WI38 (cell line): ENCODE measurements at regions not wholly inside any gene's neighbourhood (a gene's known extent, or its start where the extent isn't known, plus 50 kb on each side); places are given as distances from the start of the nearest gene placed in this dataset.

Experiments used
- H3K4me3 ChIP-seq: 2 replicates; pipeline ENCODE4 v1.5.1; 2011; ENCODE audit warnings: low read depth, mild to moderate bottlenecking, control low read depth, low read length
- CTCF ChIP-seq: IDR thresholded peaks from 2 replicates; pipeline ENCODE4 v1.5.1; 2012; ENCODE audit warnings: low read depth, mild to moderate bottlenecking, control low read depth, low read length

- no peak for TF ChIP-seq CTCF
- no peak overlapping the region for H3K4me3 ChIP-seq
Measured at GRCh38 chr1:166283600-166283999, 116.8 kb upstream of the FAM78B start.

GRCh38 chr1:166289309-166290050 lies 122.7 kb upstream of the FAM78B start:
- no peak for TF ChIP-seq CTCF
- H3K4me3 ChIP-seq = no peak overlapping the region

GRCh38 chr1:166295656-166296055 lies 128.9 kb upstream of the FAM78B start:
- H3K4me3 ChIP-seq = no peak overlapping the region
- TF ChIP-seq CTCF = no peak

DNA sequence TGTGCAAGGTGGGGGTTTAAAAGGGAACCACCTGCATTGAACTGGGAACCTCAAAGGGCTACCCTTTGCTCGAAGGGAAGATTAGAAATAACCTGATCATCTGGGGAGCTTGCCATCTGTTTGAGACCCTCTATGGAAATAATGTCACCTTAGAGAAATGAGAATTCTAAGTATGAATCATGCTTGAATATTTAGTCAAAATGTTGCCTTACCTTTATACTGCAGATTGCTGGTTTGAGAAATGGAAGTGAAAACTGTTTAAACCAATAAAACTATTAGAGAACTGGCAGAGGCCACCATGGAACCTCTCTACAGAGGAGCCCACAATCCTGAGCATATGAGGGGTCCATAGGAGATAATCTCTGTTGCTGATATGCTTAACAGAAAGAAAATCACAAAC lies 131.2 kb upstream of the FAM78B start:
- no peak for TF ChIP-seq CTCF
- no peak overlapping the region for H3K4me3 ChIP-seq

DNA sequence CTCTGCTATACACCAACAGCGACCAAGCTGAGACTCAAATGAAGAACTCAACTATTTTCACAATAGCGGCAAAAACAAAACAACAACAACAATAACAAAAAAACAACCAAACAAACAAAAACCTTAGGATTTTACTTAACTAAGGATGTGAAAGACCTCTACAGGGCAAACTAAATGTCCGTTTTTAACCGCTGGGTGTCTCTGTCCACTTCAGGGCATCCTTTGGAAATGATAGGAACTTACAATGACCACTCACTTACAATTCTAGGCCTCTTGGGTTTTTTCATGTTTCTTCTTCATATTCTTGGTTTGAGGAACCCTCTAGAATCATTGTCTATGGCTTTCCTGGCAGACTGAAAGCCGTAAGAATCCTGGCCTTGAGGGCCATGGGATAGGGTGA lies 134.0 kb upstream of the FAM78B start:
- no peak overlapping the region for H3K4me3 ChIP-seq

GRCh38 chr1:166302989-166303758 lies 136.4 kb upstream of the FAM78B start:
- no peak overlapping the region for H3K4me3 ChIP-seq
- no peak for TF ChIP-seq CTCF

More for the DNA sequence above, 134.0 kb upstream of the FAM78B start:
- no peak for TF ChIP-seq CTCF

GRCh38 chr1:166304131-166304530 lies 137.3 kb upstream of the FAM78B start:
- TF ChIP-seq CTCF = no peak
- no peak overlapping the region for H3K4me3 ChIP-seq
